ENCODE measurements at regions not wholly inside any gene's neighbourhood (a gene's known extent, or its start where the extent isn't known, plus 50 kb on each side); places are given as distances from the start of the nearest gene placed in this dataset.

GRCh38 chr13:91219201-91219600, 128.3 kb upstream of the MIR17HG start (continued):
- TF ChIP-seq PBX3 (IDR thresholded peaks at IDR 0.05) (no peak), HMGXB4 (CRISPR knock-in tag; IDR thresholded peaks at IDR 0.05; ENCODE audit: borderline replicate concordance) (no peak), TFCP2L1 (CRISPR knock-in tag; IDR thresholded peaks at IDR 0.05) (no peak), KDM5A (IDR thresholded peaks at IDR 0.05) (no peak), MAFK (IDR thresholded peaks at IDR 0.05; ENCODE audit: partially characterized antibody) (no peak), NPAS2 (CRISPR knock-in tag; IDR thresholded peaks at IDR 0.05; ENCODE audit: borderline replicate concordance) (no peak), RNF2 (IDR thresholded peaks at IDR 0.05; ENCODE audit: borderline replicate concordance, low read depth) (no peak), CEBPB (IDR thresholded peaks at IDR 0.05) (no peak), POLR2AphosphoS2 (conservative IDR thresholded peaks at IDR 0.05; ENCODE audit: low read length) (no peak), EHMT2 (IDR thresholded peaks at IDR 0.05; ENCODE audit: low read depth) (no peak)

- 8% methylated on average over 1 of the region's 1 CpG for WGBS (ENCODE audit: missing lambda C conversion rate)
- no peak for ATAC-seq
- ChIA-PET CTCF (no interaction called here), POLR2A (no interaction called here)
- Histone ChIP-seq H3K4me1 (no peaks in the 10 kb centered on the region), H3K4me2 (no peak overlapping the region), H3K9me3 (no peaks in the 10 kb centered on the region), H3K27ac (no peak overlapping the region), H3K4me3 (no peak overlapping the region)
- FAIRE-seq, result no peak
- no peak for DNase-seq (ENCODE audit: low read depth in 1 of 2, low spot score in 1 of 2)
- TF ChIP-seq CTCF (IDR thresholded peaks at IDR 0.05), result no peak
- TF ChIP-seq BHLHE40 (IDR thresholded peaks at IDR 0.05; ENCODE audit: low read depth, low read length), result no peak
- no peak for TF ChIP-seq HMGXB4 (CRISPR knock-in tag; IDR thresholded peaks at IDR 0.05; ENCODE audit: borderline replicate concordance)
- TF ChIP-seq CBX2 (IDR thresholded peaks at IDR 0.05; ENCODE audit: borderline replicate concordance, low read depth), result no peak
- no peak for TF ChIP-seq CHD2 (IDR thresholded peaks at IDR 0.05; ENCODE audit: low read length, partially characterized antibody)
- no peak for TF ChIP-seq SREBF2 (IDR thresholded peaks at IDR 0.05)
- TF ChIP-seq FOSL2 (IDR thresholded peaks at IDR 0.05), result no peak
- TF ChIP-seq FOSL2 (CRISPR knock-in tag; IDR thresholded peaks at IDR 0.05), result no peak
- TF ChIP-seq PHF8 (IDR thresholded peaks at IDR 0.05; ENCODE audit: borderline replicate concordance, low read depth), result no peak
- TF ChIP-seq JUN (IDR thresholded peaks at IDR 0.05), result no peak
- no peak for TF ChIP-seq FOXS1 (CRISPR knock-in tag; IDR thresholded peaks at IDR 0.05)
- TF ChIP-seq HEYL (CRISPR knock-in tag; IDR thresholded peaks at IDR 0.05), result no peak
- no peak for TF ChIP-seq CHD4 (IDR thresholded peaks at IDR 0.05; ENCODE audit: borderline replicate concordance)
- no peak for TF ChIP-seq POLR2A (IDR thresholded peaks at IDR 0.05; ENCODE audit: low read length)
- TF ChIP-seq EHMT2 (IDR thresholded peaks at IDR 0.05; ENCODE audit: low read depth), result no peak
- TF ChIP-seq ESRRA (IDR thresholded peaks at IDR 0.05; ENCODE audit: borderline replicate concordance, low read length), result no peak
Observed at GRCh38 chr13:91220872-91221271, 126.6 kb upstream of the MIR17HG start.
